ENCODE measurements at regions not wholly inside any gene's neighbourhood (a gene's known extent, or its start where the extent isn't known, plus 50 kb on each side); places are given as distances from the start of the nearest gene placed in this dataset.

- no peak overlapping the region for H3K4me3 ChIP-seq (ENCODE audit: low read depth, low read length)
- TF ChIP-seq CTCF (IDR thresholded peaks at IDR 0.05; ENCODE audit: low read depth, low read length, missing control alignments): no peak
- in situ Hi-C loops (cut with HindIII; ENCODE audit: low sequenced_read_pairs): no loop called here
- no peak for DNase-seq (ENCODE audit: low read depth)
Measured at GRCh38 chr9:115393976-115394775, 276.2 kb upstream of the TNC start.

DNA sequence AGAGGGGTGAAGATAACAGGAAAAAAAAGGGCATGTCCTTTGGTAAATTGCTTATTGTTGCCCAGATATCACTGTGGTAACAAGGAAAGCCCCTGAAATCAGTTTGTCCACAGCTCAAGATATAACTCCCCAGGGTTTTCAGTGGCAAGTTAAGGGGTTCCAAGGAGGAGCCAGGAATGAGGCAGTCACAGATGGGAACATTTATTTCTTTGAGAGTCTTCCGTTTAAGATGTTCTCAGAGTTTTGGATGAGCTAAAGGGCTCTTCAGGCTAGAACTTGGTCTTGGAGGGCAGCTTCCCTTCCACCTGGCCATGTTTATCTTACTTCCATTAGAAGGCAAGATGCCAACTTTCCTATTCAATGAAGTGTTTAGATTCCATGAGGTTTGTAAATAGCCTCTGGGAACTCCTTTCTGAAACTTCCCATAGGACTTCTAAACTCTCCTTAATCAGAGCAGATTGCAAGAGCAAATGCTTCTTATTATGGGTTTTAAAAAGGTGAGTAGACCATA lies 277.6 kb upstream of the TNC start:
- TF ChIP-seq CTCF (IDR thresholded peaks at IDR 0.05; ENCODE audit: low read depth, low read length, missing control alignments): no peak
- no peak overlapping the region for H3K4me3 ChIP-seq (ENCODE audit: low read depth, low read length)
- no peak for DNase-seq (ENCODE audit: low read depth)
- in situ Hi-C loops (cut with HindIII; ENCODE audit: low sequenced_read_pairs): no loop called here

GRCh38 chr9:115396071-115396529 lies 278.1 kb upstream of the TNC start:
- no peak for DNase-seq (ENCODE audit: low read depth)
- in situ Hi-C loops (cut with HindIII; ENCODE audit: low sequenced_read_pairs): no loop called here
- TF ChIP-seq CTCF (IDR thresholded peaks at IDR 0.05; ENCODE audit: low read depth, low read length, missing control alignments): no peak
- no peak overlapping the region for H3K4me3 ChIP-seq (ENCODE audit: low read depth, low read length)

DNA sequence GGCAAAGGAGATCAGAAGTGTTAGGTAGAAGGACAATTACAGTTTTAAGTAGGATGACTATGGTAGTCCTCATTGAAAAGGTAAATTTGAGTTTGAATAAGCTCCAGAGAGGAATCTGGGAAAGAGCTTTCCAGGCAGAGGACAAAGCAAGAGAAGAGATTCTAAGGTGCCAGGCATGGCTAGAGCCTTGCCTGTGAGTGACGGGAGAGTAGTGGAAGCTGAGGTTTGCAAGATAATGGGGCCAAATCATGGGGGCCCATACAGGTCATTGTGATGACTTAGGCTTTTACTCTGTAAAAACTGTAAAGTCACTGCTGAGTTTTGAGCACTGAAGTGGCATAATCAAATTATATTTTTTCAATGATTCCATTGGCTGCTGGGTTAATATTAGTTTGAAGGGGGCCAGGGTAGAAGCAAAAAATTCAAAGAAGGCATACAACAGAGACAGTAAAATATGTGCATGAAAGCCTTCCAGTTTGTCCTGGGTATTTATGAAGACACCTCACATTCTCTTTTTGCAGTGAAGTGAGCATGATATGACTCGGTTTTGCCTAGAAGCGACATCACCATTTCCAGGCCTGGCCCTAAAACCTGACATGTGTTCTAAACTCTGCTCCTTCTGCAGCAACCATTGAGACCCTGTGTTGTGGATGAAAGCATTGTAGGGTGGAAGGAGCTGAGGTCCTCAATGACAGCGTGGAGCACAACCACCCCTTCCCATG lies 279.8 kb upstream of the TNC start:
- in situ Hi-C loops (cut with HindIII; ENCODE audit: low sequenced_read_pairs): no loop called here
- no peak for DNase-seq (ENCODE audit: low read depth)
- H3K4me3 ChIP-seq (ENCODE audit: low read depth, low read length): no peak overlapping the region
- no peak for TF ChIP-seq CTCF (IDR thresholded peaks at IDR 0.05; ENCODE audit: low read depth, low read length, missing control alignments)

GRCh38 chr9:115398313-115398650 lies 280.3 kb upstream of the TNC start:
- no peak for DNase-seq (ENCODE audit: low read depth)
- in situ Hi-C loops (cut with HindIII; ENCODE audit: low sequenced_read_pairs): no loop called here
- no peak overlapping the region for H3K4me3 ChIP-seq (ENCODE audit: low read depth, low read length)
- TF ChIP-seq CTCF (IDR thresholded peaks at IDR 0.05; ENCODE audit: low read depth, low read length, missing control alignments): no peak

DNA sequence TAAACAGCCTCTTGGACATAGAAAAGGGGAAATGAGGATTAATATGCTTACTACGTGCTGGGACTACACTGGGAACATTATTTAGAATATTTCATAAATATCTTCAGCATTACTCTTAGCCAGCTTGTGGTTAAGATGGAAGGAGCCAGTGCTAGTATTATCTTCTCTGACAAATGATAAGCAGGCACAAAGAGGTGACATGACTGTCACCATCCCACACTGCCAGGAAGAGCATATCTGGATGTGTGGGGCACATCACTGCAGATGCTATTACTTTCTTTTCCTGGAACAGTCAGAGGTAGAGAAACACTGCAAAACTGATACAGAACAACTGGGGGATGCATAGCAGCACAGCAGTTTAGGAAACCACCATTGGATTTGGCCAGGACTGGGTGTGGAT lies 281.0 kb upstream of the TNC start:
- DNase-seq (ENCODE audit: low read depth): no peak
- H3K4me3 ChIP-seq (ENCODE audit: low read depth, low read length): no peak overlapping the region
- in situ Hi-C loops (cut with HindIII; ENCODE audit: low sequenced_read_pairs): no loop called here
- no peak for TF ChIP-seq CTCF (IDR thresholded peaks at IDR 0.05; ENCODE audit: low read depth, low read length, missing control alignments)

Measured in astrocyte of the cerebellum (primary cell).